Left ventricle myocardium inferior (tissue), 1 donor: ENCODE measurements at regions not wholly inside any gene's neighbourhood (a gene's known extent, or its start where the extent isn't known, plus 50 kb on each side); places are given as distances from the start of the nearest gene placed in this dataset.

ENCODE experiments used
- DNase-seq: peaks from one replicate; pipeline ENCODE4 v3.0.0-alpha.2; 2020
- H3K27ac ChIP-seq: fragments of 200-600 bp; replicated peaks from 2 replicates; pipeline ENCODE4 v1.8.0; 2021
- H3K27me3 ChIP-seq: fragments of 200-600 bp; 2 replicates; pipeline ENCODE4 v1.8.0; 2021; ENCODE audit warnings: low read depth
- H3K36me3 ChIP-seq: fragments of 200-600 bp; 2 replicates; pipeline ENCODE4 v1.8.0; 2021
- H3K4me1 ChIP-seq: fragments of 200-600 bp; 2 replicates; pipeline ENCODE4 v1.8.0; 2021
- H3K4me3 ChIP-seq: fragments of 200-600 bp; 2 replicates; pipeline ENCODE4 v1.8.0; 2021; ENCODE audit warnings: mild to moderate bottlenecking, moderate library complexity
- H3K9me3 ChIP-seq: fragments of 200-600 bp; replicated peaks from 2 replicates; pipeline ENCODE4 v1.8.0; 2021
- intact Hi-C: fragments of 100-400 bp; cut with micrococcal nuclease; formaldehyde crosslinking; loops from one replicate; pipeline ENCODE4 v1.11.0; 2022
- TF ChIP-seq, protein P1 (sequence below): fragments of 200-600 bp; IDR thresholded peaks from 2 replicates; pipeline ENCODE4 v1.8.0; 2021; ENCODE audit warnings: antibody characterized with exemption, mild to moderate bottlenecking, borderline replicate concordance
- donor health status: DM: no; HTN: yes; CAD: no; lungs with severe emphysema.

DNA sequence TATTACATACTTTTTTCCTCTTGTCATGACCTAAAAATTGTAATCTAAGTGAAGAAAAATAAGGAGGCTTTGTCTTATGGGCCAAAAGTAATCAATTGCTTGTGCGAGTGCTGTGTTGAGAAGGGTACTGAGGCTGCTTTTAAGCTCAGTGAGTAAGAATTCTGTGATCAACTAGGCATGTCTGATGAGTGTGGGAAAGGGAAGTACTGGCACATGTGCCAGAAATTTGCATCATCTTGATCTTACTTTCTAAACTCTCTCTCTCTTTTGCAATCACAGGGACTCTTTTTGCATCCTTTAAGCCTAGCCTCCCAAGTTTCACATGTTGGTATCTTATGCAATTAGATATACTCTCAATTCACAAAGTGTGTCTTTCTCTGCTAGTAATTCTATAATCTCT, 329.9 kb downstream of the KIF4B start:
- Histone ChIP-seq H3K4me3 (no peak overlapping the region), H3K4me1 (no peaks in the 10 kb centered on the region), H3K27me3 (no peaks in the 10 kb centered on the region), H3K27ac (no peak overlapping the region), H3K36me3 (no peaks in the 10 kb centered on the region), H3K9me3 (peaks cover 3% of the 10 kb centered on the region)
- DNase-seq, result no peak
- intact Hi-C loops, result no loop called here
- TF ChIP-seq, protein P1, sequence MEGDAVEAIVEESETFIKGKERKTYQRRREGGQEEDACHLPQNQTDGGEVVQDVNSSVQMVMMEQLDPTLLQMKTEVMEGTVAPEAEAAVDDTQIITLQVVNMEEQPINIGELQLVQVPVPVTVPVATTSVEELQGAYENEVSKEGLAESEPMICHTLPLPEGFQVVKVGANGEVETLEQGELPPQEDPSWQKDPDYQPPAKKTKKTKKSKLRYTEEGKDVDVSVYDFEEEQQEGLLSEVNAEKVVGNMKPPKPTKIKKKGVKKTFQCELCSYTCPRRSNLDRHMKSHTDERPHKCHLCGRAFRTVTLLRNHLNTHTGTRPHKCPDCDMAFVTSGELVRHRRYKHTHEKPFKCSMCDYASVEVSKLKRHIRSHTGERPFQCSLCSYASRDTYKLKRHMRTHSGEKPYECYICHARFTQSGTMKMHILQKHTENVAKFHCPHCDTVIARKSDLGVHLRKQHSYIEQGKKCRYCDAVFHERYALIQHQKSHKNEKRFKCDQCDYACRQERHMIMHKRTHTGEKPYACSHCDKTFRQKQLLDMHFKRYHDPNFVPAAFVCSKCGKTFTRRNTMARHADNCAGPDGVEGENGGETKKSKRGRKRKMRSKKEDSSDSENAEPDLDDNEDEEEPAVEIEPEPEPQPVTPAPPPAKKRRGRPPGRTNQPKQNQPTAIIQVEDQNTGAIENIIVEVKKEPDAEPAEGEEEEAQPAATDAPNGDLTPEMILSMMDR, result no peak

DNA sequence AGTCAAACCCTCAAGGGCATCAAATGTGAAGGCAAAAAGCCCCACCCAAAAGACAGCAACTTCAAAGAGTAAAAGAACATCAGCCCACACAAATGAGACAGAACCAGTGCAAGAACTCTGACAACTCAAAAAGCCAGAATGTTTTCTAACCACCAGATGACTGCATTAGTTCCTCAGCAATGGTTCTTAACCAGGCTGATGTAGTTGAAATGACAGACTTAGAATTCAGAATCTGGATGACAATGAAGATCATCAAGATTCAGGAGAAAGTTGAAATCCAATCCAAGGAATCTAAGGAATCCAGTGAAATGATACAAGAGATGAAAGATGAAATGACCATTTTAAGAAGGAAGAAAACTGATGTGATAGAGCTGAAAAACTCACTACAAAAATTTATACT, 339.7 kb downstream of the KIF4B start:
- Histone ChIP-seq H3K27ac (no peak overlapping the region), H3K4me1 (no peaks in the 10 kb centered on the region), H3K36me3 (no peaks in the 10 kb centered on the region), H3K9me3 (peaks cover 43% of the 10 kb centered on the region), H3K27me3 (no peaks in the 10 kb centered on the region), H3K4me3 (no peak overlapping the region)
- intact Hi-C loops, result no loop called here
- TF ChIP-seq, protein P1, result no peak
- no peak for DNase-seq

DNA sequence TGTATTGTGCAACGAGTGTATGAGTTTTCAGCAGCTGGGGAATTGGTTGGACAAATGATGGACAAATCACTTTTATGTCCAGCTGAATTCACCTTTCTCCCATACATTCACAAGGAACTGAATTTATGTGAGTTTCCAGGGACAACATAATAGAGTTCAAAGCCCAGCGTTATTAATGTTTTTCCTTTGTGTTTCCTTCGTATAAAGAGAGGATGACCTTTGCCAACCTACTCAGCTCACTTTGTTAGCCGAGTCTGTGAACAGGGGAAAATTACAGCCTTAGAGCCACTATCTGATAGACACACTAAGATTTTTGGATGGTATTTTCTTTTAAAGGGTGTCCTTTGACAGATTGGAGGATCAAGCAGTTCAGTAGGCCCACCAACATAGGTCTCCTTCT, 352.5 kb downstream of the KIF4B start:
- H3K9me3 ChIP-seq, result peaks cover 4% of the 10 kb centered on the region
- no peak for DNase-seq
- no peak overlapping the region for H3K27ac ChIP-seq
- H3K4me3 ChIP-seq, result no peak overlapping the region
- no peaks in the 10 kb centered on the region for H3K27me3 ChIP-seq
- H3K4me1 ChIP-seq, result no peaks in the 10 kb centered on the region
- TF ChIP-seq, protein P1, result no peak
- H3K36me3 ChIP-seq, result no peaks in the 10 kb centered on the region
- intact Hi-C loops, result no loop called here

DNA sequence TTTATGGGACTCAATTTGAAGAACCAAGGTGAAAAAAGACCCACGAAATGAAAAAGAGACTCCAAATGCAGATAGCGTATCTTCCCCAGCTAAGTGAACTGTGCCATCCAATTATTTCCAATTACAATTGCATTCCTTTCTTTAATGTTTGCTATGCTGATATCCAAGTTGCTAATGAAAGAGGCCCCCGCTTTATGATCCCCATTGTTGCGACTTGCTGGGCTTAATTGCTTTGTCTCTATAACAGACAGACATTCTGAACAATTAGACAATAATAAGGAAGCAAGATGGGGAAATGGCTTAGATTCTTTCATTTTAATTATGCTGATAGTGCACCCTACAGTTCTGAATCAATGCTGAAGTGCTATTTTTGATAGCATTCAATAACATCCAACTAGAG, 354.3 kb downstream of the KIF4B start:
- H3K4me1 ChIP-seq, result no peaks in the 10 kb centered on the region
- no peak overlapping the region for H3K4me3 ChIP-seq
- no peak overlapping the region for H3K27ac ChIP-seq
- TF ChIP-seq, protein P1, result no peak
- H3K9me3 ChIP-seq, result peaks cover 8% of the 10 kb centered on the region
- no peaks in the 10 kb centered on the region for H3K36me3 ChIP-seq
- intact Hi-C loops, result no loop called here
- H3K27me3 ChIP-seq, result no peaks in the 10 kb centered on the region
- no peak for DNase-seq

DNA sequence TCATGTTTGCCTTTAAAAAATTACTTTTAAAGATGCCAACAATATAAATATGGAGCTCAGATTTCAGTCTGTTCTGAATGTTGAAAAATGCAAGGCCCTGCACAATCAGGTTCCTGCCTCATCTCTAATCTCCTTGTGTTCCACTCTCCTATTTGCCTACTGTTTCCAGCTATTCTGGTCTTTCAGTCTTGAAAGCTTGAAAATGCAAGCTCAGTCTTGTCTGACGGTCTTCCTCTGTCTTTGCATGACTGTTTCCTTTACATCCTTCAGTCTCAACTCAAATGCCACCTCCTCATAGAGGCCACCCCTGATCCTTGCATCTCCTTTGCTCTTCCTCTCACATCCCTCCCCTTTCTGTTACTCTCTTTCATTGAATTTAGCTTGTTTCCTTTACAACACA, 354.9 kb downstream of the KIF4B start:
- no peak for DNase-seq
- H3K27me3 ChIP-seq, result no peaks in the 10 kb centered on the region
- TF ChIP-seq, protein P1, result no peak

DNA sequence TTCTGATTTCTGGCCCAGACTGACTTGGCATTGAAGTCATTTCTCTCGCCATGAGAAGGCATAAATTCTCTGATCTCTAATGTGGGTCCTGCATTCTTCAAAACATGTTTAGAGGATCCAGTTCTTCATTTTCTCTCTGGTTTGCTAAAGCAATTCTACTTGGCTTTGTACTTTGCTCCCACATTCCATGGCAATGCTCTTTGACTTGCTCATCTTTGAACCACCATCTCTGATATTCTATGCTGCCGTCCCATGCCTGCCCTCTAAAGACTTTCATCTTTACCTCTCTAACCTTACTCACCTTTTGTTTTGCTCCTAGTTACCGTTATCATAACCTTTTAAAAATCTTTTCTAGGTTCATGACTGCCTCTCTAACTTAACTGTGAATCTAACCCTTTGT, 366.9 kb downstream of the KIF4B start:
- DNase-seq, result no peak
- Histone ChIP-seq H3K27ac (no peak overlapping the region), H3K9me3 (peaks cover 17% of the 10 kb centered on the region), H3K27me3 (no peaks in the 10 kb centered on the region), H3K36me3 (no peaks in the 10 kb centered on the region), H3K4me3 (no peak overlapping the region), H3K4me1 (no peaks in the 10 kb centered on the region)
- TF ChIP-seq, protein P1, result no peak
- intact Hi-C loops, result no loop called here

More for the DNA sequence above, 354.9 kb downstream of the KIF4B start:
- Histone ChIP-seq H3K27ac (no peak overlapping the region), H3K36me3 (no peaks in the 10 kb centered on the region), H3K4me1 (no peaks in the 10 kb centered on the region), H3K4me3 (no peak overlapping the region), H3K9me3 (peaks cover 14% of the 10 kb centered on the region)
- intact Hi-C loops, result no loop called here
